ENCODE measurements at regions not wholly inside any gene's neighbourhood (a gene's known extent, or its start where the extent isn't known, plus 50 kb on each side); places are given as distances from the start of the nearest gene placed in this dataset.

- ChIA-PET POLR2A (no interaction called here), RAD21 (ENCODE audit: unreplicated experiment) (no interaction called here), CTCF (interaction anchor here (0.6 kb wide), 2 partner anchors 31 to 185 kb away, joined by 3 to 4 read pairs; no protein-coding TSS in a partner anchor), SMC1A (ENCODE audit: uncharacterized antibody, unreplicated experiment) (no interaction called here)
- in situ Hi-C loops (cut with MboI) = no loop called here
- Histone ChIP-seq H3K9ac (ENCODE audit: control insufficient read depth, insufficient read depth, low read length) (no peak overlapping the region), H3K4me2 (ENCODE audit: control insufficient read depth, insufficient read depth) (no peak overlapping the region), H3K27ac (ENCODE audit: control insufficient read depth, insufficient read depth) (no peak overlapping the region), H3K36me3 (ENCODE audit: control insufficient read depth in 2 of 2, insufficient read depth in 2 of 2, low read length in 1 of 2) (no peaks in the 10 kb centered on the region), H3K27me3 (replicated peaks in 1 of 2; ENCODE audit: control insufficient read depth in 2 of 2, insufficient read depth in 2 of 2, low read length in 1 of 2) (no peaks in the 10 kb centered on the region), H3K4me1 (ENCODE audit: control insufficient read depth, insufficient read depth, low read length) (no peaks in the 10 kb centered on the region), H3K79me2 (ENCODE audit: control insufficient read depth, insufficient read depth, low read length) (no peaks in the 10 kb centered on the region), H3K4me3 (no peak overlapping the region), H3K9me3 (replicated peaks; ENCODE audit: control insufficient read depth, insufficient read depth, low read length) (no peaks in the 10 kb centered on the region), H2AFZ (ENCODE audit: control insufficient read depth, low read depth, low read length) (no peak overlapping the region), H4K20me1 (ENCODE audit: control insufficient read depth, insufficient read depth) (no peaks in the 10 kb centered on the region)
- TF ChIP-seq ZNF207 (IDR thresholded peaks at IDR 0.05; ENCODE audit: borderline replicate concordance) (no peak), SMAD5 (IDR thresholded peaks at IDR 0.05; ENCODE audit: low read depth) (no peak), TCF3 (IDR thresholded peaks at IDR 0.05; ENCODE audit: borderline replicate concordance, insufficient read depth, low read depth, low read length) (no peak), ZZZ3 (IDR thresholded peaks at IDR 0.05; ENCODE audit: control insufficient read depth, insufficient read length, low read depth) (no peak), BRCA1 (IDR thresholded peaks at IDR 0.05; ENCODE audit: low read depth, low read length) (no peak)
- TF ChIP-seq, protein P1, sequence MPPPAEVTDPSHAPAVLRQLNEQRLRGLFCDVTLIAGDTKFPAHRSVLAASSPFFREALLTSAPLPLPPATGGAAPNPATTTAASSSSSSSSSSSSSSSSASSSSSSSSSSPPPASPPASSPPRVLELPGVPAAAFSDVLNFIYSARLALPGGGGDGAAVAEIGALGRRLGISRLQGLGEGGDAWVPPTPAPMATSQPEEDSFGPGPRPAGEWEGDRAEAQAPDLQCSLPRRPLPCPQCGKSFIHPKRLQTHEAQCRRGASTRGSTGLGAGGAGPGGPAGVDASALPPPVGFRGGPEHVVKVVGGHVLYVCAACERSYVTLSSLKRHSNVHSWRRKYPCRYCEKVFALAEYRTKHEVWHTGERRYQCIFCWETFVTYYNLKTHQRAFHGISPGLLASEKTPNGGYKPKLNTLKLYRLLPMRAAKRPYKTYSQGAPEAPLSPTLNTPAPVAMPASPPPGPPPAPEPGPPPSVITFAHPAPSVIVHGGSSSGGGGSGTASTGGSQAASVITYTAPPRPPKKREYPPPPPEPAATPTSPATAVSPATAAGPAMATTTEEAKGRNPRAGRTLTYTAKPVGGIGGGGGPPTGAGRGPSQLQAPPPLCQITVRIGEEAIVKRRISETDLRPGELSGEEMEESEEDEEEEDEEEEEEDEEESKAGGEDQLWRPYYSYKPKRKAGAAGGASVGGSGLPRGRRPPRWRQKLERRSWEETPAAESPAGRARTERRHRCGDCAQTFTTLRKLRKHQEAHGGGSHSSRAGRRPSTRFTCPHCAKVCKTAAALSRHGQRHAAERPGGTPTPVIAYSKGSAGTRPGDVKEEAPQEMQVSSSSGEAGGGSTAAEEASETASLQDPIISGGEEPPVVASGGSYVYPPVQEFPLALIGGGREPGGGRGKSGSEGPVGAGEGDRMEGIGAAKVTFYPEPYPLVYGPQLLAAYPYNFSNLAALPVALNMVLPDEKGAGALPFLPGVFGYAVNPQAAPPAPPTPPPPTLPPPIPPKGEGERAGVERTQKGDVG (CRISPR knock-in tag; IDR thresholded peaks at IDR 0.05) = no peak
- ATAC-seq = no peak
- DNase-seq (ENCODE audit: low read depth, low spot score) = no peak
- BruUV-seq (replicated peaks) = no TSS peak
- intact Hi-C loops (cut with micrococcal nuclease; ENCODE audit: unreplicated experiment) = no loop called here
- FAIRE-seq = no peak
Observed at GRCh38 chr6:121609281-121609680, 173.8 kb downstream of the GJA1 start.

All from GM12878 (cell line).